Sigmoid colon (tissue), 4 donors: ENCODE measurements at regions not wholly inside any gene's neighbourhood (a gene's known extent, or its start where the extent isn't known, plus 50 kb on each side); places are given as distances from the start of the nearest gene placed in this dataset.
A peak's percentile ranks its signal among the peaks of the same experiment; 100 is the strongest.

Experiments used
- EP300 ChIP-seq, 4 donors: sonication (generic); formaldehyde crosslinking; IDR thresholded peaks; one replicate each; pipeline ENCODE4 v1.6.1; 2017; ENCODE audit warnings: antibody characterized with exemption in 4 of 4
- POLR2A ChIP-seq, 2 donors: fragments of 450-650 bp; IDR thresholded peaks; one replicate each; pipeline ENCODE4 v1.6.1; 2016; ENCODE audit warnings: antibody characterized with exemption in 2 of 2, mild to moderate bottlenecking in 2 of 2, moderate library complexity in 2 of 2
- POLR2AphosphoS5 ChIP-seq, 4 donors: sonication (generic); formaldehyde crosslinking; IDR thresholded peaks; one replicate each; pipeline ENCODE4 v1.6.1; 2017; ENCODE audit warnings: antibody characterized with exemption in 4 of 4
- TF ChIP-seq, protein P1 (sequence below), 4 experiments: fragments of 450-650 bp in 3 of 4; fragments of 200-600 bp in 1 of 4; IDR thresholded peaks; one replicate each; pipeline ENCODE4 v1.5.1; 2016 to 2019; ENCODE audit warnings: antibody characterized with exemption in 4 of 4, mild to moderate bottlenecking in 3 of 4, moderate library complexity in 2 of 4

DNA sequence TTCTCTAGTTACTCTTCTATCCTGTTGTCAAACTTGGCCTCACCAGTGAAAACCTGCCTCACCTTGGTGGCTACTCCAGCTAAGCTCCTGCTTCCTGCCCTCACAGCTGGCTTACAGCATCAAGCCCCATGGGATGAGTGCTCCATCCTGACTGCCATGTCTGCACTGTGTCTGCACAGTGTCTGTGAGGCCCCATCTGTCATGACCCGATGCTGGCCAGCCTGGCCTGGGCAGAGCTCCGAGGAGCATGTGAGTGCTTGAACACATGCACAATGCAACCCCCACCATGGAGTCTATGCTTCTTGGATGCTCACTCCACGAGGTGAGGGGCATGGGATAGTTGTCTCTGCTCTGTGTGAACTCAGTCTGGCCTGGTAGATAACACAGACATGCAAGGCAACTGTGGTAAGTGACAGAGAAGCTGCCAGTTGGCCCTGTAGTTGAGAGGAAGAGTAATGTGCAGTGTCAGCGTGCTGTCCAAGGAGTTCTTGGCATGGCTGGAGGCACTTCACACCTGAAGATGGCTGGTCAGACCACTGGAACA is 207.1 kb upstream of the ZNF32 start:
- TF ChIP-seq POLR2AphosphoS5 (IDR thresholded peaks at IDR 0.05), result peak in 1 of 4 donors; percentile 74
- TF ChIP-seq, protein P1, sequence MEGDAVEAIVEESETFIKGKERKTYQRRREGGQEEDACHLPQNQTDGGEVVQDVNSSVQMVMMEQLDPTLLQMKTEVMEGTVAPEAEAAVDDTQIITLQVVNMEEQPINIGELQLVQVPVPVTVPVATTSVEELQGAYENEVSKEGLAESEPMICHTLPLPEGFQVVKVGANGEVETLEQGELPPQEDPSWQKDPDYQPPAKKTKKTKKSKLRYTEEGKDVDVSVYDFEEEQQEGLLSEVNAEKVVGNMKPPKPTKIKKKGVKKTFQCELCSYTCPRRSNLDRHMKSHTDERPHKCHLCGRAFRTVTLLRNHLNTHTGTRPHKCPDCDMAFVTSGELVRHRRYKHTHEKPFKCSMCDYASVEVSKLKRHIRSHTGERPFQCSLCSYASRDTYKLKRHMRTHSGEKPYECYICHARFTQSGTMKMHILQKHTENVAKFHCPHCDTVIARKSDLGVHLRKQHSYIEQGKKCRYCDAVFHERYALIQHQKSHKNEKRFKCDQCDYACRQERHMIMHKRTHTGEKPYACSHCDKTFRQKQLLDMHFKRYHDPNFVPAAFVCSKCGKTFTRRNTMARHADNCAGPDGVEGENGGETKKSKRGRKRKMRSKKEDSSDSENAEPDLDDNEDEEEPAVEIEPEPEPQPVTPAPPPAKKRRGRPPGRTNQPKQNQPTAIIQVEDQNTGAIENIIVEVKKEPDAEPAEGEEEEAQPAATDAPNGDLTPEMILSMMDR (IDR thresholded peaks at IDR 0.05), result no peak
- TF ChIP-seq POLR2A (IDR thresholded peaks at IDR 0.05), result no peak
- no peak for TF ChIP-seq EP300 (IDR thresholded peaks at IDR 0.05)
